Ishikawa (cell line): ENCODE measurements at regions not wholly inside any gene's neighbourhood (a gene's known extent, or its start where the extent isn't known, plus 50 kb on each side); places are given as distances from the start of the nearest gene placed in this dataset.

ENCODE experiments used
- CEBPB ChIP-seq: IDR thresholded peaks from 2 replicates; pipeline ENCODE4 v1.6.1; 2012
- CREB1 ChIP-seq: IDR thresholded peaks from 2 replicates; pipeline ENCODE4 v1.6.1; 2012; ENCODE audit warnings: low read depth
- EGR1 ChIP-seq: IDR thresholded peaks from 2 replicates; pipeline ENCODE4 v1.6.1; 2012
- EP300 ChIP-seq: IDR thresholded peaks from 2 replicates; pipeline ENCODE4 v1.6.1; 2012; ENCODE audit warnings: borderline replicate concordance
- FOXM1 ChIP-seq: IDR thresholded peaks from 2 replicates; pipeline ENCODE4 v1.6.1; 2012; ENCODE audit warnings: low read depth, borderline replicate concordance
- NFIC ChIP-seq: IDR thresholded peaks from 2 replicates; pipeline ENCODE4 v1.6.1; 2012
- RAD21 ChIP-seq: IDR thresholded peaks from 2 replicates; pipeline ENCODE4 v1.6.1; 2012; ENCODE audit warnings: low read depth
- TAF1 ChIP-seq: IDR thresholded peaks from 2 replicates; pipeline ENCODE4 v1.6.1; 2012; ENCODE audit warnings: low read depth, mild to moderate bottlenecking
- TCF12 ChIP-seq: IDR thresholded peaks from 2 replicates; pipeline ENCODE4 v1.6.1; 2012; ENCODE audit warnings: low read depth
- TEAD4 ChIP-seq: IDR thresholded peaks from 2 replicates; pipeline ENCODE4 v1.6.1; 2012
- YY1 ChIP-seq: IDR thresholded peaks from 2 replicates; pipeline ENCODE4 v1.6.1; 2012; ENCODE audit warnings: low read depth
- TF ChIP-seq, protein P1 (sequence below): IDR thresholded peaks from 2 replicates; pipeline ENCODE4 v1.6.1; 2012
- TF ChIP-seq, protein P2 (sequence below): IDR thresholded peaks from 2 replicates; pipeline ENCODE4 v1.6.1; 2012
- TF ChIP-seq, protein P3 (sequence below): IDR thresholded peaks from 2 replicates; pipeline ENCODE4 v1.6.1; 2012; ENCODE audit warnings: low read depth, mild to moderate bottlenecking

DNA sequence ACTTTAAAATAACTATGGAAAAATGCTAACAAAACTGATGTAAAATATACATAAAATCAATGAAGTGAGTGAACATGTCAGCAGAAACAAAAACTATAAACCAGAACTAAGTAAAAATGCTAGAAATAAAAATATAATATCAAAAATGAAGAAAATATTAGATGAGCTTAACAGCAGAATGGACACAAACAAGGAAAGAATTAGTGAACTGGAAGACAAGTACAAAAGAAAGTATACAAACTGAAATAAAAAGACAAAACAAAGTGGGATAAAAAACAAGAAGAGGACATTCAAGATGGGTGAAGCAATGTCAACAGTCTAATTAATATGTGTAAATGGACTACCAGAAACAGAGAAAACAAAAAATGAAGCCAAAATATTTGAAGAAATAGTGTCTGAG is 339.2 kb downstream of the NXPE2 start:
- TF ChIP-seq RAD21 (no peak), EGR1 (no peak), CREB1 (no peak), TAF1 (no peak), EP300 (no peak), FOXM1 (no peak), YY1 (no peak), TCF12 (no peak), CEBPB (no peak), NFIC (no peak), TEAD4 (no peak)
- TF ChIP-seq, protein P1, sequence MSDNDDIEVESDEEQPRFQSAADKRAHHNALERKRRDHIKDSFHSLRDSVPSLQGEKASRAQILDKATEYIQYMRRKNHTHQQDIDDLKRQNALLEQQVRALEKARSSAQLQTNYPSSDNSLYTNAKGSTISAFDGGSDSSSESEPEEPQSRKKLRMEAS = no peak
- TF ChIP-seq, protein P2, sequence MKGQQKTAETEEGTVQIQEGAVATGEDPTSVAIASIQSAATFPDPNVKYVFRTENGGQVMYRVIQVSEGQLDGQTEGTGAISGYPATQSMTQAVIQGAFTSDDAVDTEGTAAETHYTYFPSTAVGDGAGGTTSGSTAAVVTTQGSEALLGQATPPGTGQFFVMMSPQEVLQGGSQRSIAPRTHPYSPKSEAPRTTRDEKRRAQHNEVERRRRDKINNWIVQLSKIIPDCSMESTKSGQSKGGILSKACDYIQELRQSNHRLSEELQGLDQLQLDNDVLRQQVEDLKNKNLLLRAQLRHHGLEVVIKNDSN = no peak
- TF ChIP-seq, protein P3, sequence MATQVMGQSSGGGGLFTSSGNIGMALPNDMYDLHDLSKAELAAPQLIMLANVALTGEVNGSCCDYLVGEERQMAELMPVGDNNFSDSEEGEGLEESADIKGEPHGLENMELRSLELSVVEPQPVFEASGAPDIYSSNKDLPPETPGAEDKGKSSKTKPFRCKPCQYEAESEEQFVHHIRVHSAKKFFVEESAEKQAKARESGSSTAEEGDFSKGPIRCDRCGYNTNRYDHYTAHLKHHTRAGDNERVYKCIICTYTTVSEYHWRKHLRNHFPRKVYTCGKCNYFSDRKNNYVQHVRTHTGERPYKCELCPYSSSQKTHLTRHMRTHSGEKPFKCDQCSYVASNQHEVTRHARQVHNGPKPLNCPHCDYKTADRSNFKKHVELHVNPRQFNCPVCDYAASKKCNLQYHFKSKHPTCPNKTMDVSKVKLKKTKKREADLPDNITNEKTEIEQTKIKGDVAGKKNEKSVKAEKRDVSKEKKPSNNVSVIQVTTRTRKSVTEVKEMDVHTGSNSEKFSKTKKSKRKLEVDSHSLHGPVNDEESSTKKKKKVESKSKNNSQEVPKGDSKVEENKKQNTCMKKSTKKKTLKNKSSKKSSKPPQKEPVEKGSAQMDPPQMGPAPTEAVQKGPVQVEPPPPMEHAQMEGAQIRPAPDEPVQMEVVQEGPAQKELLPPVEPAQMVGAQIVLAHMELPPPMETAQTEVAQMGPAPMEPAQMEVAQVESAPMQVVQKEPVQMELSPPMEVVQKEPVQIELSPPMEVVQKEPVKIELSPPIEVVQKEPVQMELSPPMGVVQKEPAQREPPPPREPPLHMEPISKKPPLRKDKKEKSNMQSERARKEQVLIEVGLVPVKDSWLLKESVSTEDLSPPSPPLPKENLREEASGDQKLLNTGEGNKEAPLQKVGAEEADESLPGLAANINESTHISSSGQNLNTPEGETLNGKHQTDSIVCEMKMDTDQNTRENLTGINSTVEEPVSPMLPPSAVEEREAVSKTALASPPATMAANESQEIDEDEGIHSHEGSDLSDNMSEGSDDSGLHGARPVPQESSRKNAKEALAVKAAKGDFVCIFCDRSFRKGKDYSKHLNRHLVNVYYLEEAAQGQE = no peak
